Cardiac fibroblast (primary cell): ENCODE measurements at regions not wholly inside any gene's neighbourhood (a gene's known extent, or its start where the extent isn't known, plus 50 kb on each side); places are given as distances from the start of the nearest gene placed in this dataset.

ENCODE experiments used
- DNase-seq, 2 donors: peaks; one replicate each; pipeline versions ENCODE4 v3.0.0 to v3.0.0-alpha.2; 2010; ENCODE audit warnings: low read depth in 2 of 2
- H3K4me3 ChIP-seq, 2 donors: replicated peaks in 1 of 2; 1 replicate in 1 of 2; 2 replicates in 1 of 2; pipeline ENCODE4 v1.5.1; 2011; ENCODE audit warnings: low read depth in 2 of 2, low read length in 2 of 2, mild to moderate bottlenecking in 2 of 2, moderate library complexity in 1 of 2
- CTCF ChIP-seq: IDR thresholded peaks from one replicate; pipeline ENCODE4 v1.5.1; 2011; ENCODE audit warnings: low read depth, mild to moderate bottlenecking, low read length, inconsistent platforms

GRCh38 chr5:136729901-136730355 is 364.6 kb upstream of the TRPC7 start:
- TF ChIP-seq CTCF: no peak
- DNase-seq: peak; percentile 8 to 80
- no peak overlapping the region for H3K4me3 ChIP-seq

- no peak for TF ChIP-seq CTCF
- no peak overlapping the region for H3K4me3 ChIP-seq
- no peak for DNase-seq
Observed at GRCh38 chr5:136726506-136726905, 361.2 kb upstream of the TRPC7 start.

GRCh38 chr5:136724161-136724560 is 358.8 kb upstream of the TRPC7 start:
- TF ChIP-seq CTCF: no peak
- H3K4me3 ChIP-seq: no peak overlapping the region
- DNase-seq: no peak

- no peak for TF ChIP-seq CTCF
- no peak for DNase-seq
- H3K4me3 ChIP-seq: no peak overlapping the region
Observed at GRCh38 chr5:136722581-136722980, 357.2 kb upstream of the TRPC7 start.

GRCh38 chr5:136722086-136722485 is 356.7 kb upstream of the TRPC7 start:
- no peak for DNase-seq
- no peak for TF ChIP-seq CTCF
- no peak overlapping the region for H3K4me3 ChIP-seq

- no peak overlapping the region for H3K4me3 ChIP-seq
- no peak for DNase-seq
- no peak for TF ChIP-seq CTCF
Observed at GRCh38 chr5:136720674-136721073, 355.3 kb upstream of the TRPC7 start.

GRCh38 chr5:136717917-136718316 is 352.6 kb upstream of the TRPC7 start:
- H3K4me3 ChIP-seq: no peak overlapping the region
- no peak for DNase-seq
- TF ChIP-seq CTCF: no peak
